Ishikawa (cell line): ENCODE measurements at regions not wholly inside any gene's neighbourhood (a gene's known extent, or its start where the extent isn't known, plus 50 kb on each side); places are given as distances from the start of the nearest gene placed in this dataset.

ENCODE experiments used
- CEBPB ChIP-seq: IDR thresholded peaks from 2 replicates; pipeline ENCODE4 v1.6.1; 2012
- CREB1 ChIP-seq: IDR thresholded peaks from 2 replicates; pipeline ENCODE4 v1.6.1; 2012; ENCODE audit warnings: low read depth
- EGR1 ChIP-seq: IDR thresholded peaks from 2 replicates; pipeline ENCODE4 v1.6.1; 2012
- EP300 ChIP-seq: IDR thresholded peaks from 2 replicates; pipeline ENCODE4 v1.6.1; 2012; ENCODE audit warnings: borderline replicate concordance
- FOXM1 ChIP-seq: IDR thresholded peaks from 2 replicates; pipeline ENCODE4 v1.6.1; 2012; ENCODE audit warnings: low read depth, borderline replicate concordance
- MAX ChIP-seq: IDR thresholded peaks from 2 replicates; pipeline ENCODE4 v1.6.1; 2012
- NFIC ChIP-seq: IDR thresholded peaks from 2 replicates; pipeline ENCODE4 v1.6.1; 2012
- RAD21 ChIP-seq: IDR thresholded peaks from 2 replicates; pipeline ENCODE4 v1.6.1; 2012; ENCODE audit warnings: low read depth
- REST ChIP-seq: IDR thresholded peaks from 2 replicates; pipeline ENCODE4 v1.6.1; 2012; ENCODE audit warnings: low read depth, mild to moderate bottlenecking
- TAF1 ChIP-seq: IDR thresholded peaks from 2 replicates; pipeline ENCODE4 v1.6.1; 2012; ENCODE audit warnings: low read depth, mild to moderate bottlenecking
- TCF12 ChIP-seq: IDR thresholded peaks from 2 replicates; pipeline ENCODE4 v1.6.1; 2012; ENCODE audit warnings: low read depth
- TEAD4 ChIP-seq: IDR thresholded peaks from 2 replicates; pipeline ENCODE4 v1.6.1; 2012
- USF1 ChIP-seq: IDR thresholded peaks from 2 replicates; pipeline ENCODE4 v1.6.1; 2012
- YY1 ChIP-seq: IDR thresholded peaks from 2 replicates; pipeline ENCODE4 v1.6.1; 2012; ENCODE audit warnings: low read depth
- ZBTB7A ChIP-seq: IDR thresholded peaks from 2 replicates; pipeline ENCODE4 v1.6.1; 2012; ENCODE audit warnings: low read depth

GRCh38 chr12:47561746-47562145 lies 144.1 kb downstream of the RPAP3 start:
- TF ChIP-seq ZBTB7A (no peak), EP300 (no peak), REST (no peak), TAF1 (no peak), FOXM1 (no peak), TEAD4 (no peak)

GRCh38 chr12:47560415-47560814 lies 145.4 kb downstream of the RPAP3 start:
- TF ChIP-seq TCF12 = no peak
- TF ChIP-seq EP300 = no peak
- TF ChIP-seq REST = no peak
- no peak for TF ChIP-seq TAF1
- no peak for TF ChIP-seq ZBTB7A
- no peak for TF ChIP-seq YY1
- TF ChIP-seq FOXM1 = no peak
- TF ChIP-seq TEAD4 = no peak
- no peak for TF ChIP-seq EGR1
- TF ChIP-seq USF1 = no peak
- no peak for TF ChIP-seq RAD21
- TF ChIP-seq CEBPB = no peak
- no peak for TF ChIP-seq CREB1
- no peak for TF ChIP-seq MAX
- no peak for TF ChIP-seq NFIC

GRCh38 chr12:47558625-47559345 lies 147.0 kb downstream of the RPAP3 start:
- TF ChIP-seq RAD21 (no peak), TCF12 (no peak), FOXM1 (no peak), REST (no peak), CREB1 (no peak), YY1 (no peak), USF1 (no peak), TEAD4 (no peak), ZBTB7A (no peak), NFIC (no peak), TAF1 (no peak), EGR1 (no peak), MAX (no peak), CEBPB (no peak), EP300 (no peak)

- TF ChIP-seq REST (no peak), NFIC (no peak), TAF1 (no peak), MAX (no peak), CREB1 (no peak), EP300 (no peak), ZBTB7A (no peak), TCF12 (no peak)
Observed at GRCh38 chr12:47557386-47557785, 148.4 kb downstream of the RPAP3 start.
